Natural killer cell (primary cell): ENCODE measurements at regions not wholly inside any gene's neighbourhood (a gene's known extent, or its start where the extent isn't known, plus 50 kb on each side); places are given as distances from the start of the nearest gene placed in this dataset.

ENCODE experiments used
- ATAC-seq, 3 donors: fragments of 150-1000 bp in 2 of 3; fragments of 200-7000 bp in 1 of 3; cut with Tn5 transposase; 1 replicate in 1 of 3; 2 replicates in 2 of 3; pipeline ENCODE4 v1.10.0; 2021; ENCODE audit warnings: mild to moderate bottlenecking in 2 of 3, moderate library complexity in 2 of 3
- DNase-seq, 2 donors: peaks; one replicate each; pipeline versions ENCODE4 v3.0.0 to v3.0.0-alpha.2; 2013 to 2021; ENCODE audit warnings: mixed read lengths in 1 of 2
- H3K27ac ChIP-seq: one replicate; pipeline ENCODE4 v1.5.1; 2013; ENCODE audit warnings: mild to moderate bottlenecking, low read length
- H3K27me3 ChIP-seq: one replicate; pipeline ENCODE4 v1.6.1; 2013; ENCODE audit warnings: low read length; ENCODE audit not compliant: control insufficient read depth, insufficient read depth
- H3K36me3 ChIP-seq: one replicate; pipeline ENCODE4 v1.6.1; 2013; ENCODE audit warnings: low read length; ENCODE audit not compliant: control insufficient read depth, insufficient read depth
- H3K4me1 ChIP-seq: one replicate; pipeline ENCODE4 v1.6.1; 2013; ENCODE audit warnings: low read length; ENCODE audit not compliant: control insufficient read depth, insufficient read depth
- H3K4me3 ChIP-seq: one replicate; pipeline ENCODE4 v1.5.1; 2013; ENCODE audit warnings: low read length
- H3K9me3 ChIP-seq: one replicate; pipeline ENCODE4 v1.6.1; 2013; ENCODE audit warnings: low read length; ENCODE audit not compliant: control insufficient read depth, insufficient read depth
- H3K27ac Mint-ChIP-seq, 2 donors: one replicate each; pipeline ENCODE4 v1.8.0; 2022; ENCODE audit warnings: mild to moderate bottlenecking in 2 of 2, mixed read lengths in 2 of 2, moderate library complexity in 1 of 2
- H3K27me3 Mint-ChIP-seq, 2 donors: one replicate each; pipeline ENCODE4 v1.8.0; 2022; ENCODE audit warnings: low read depth in 2 of 2, mixed read lengths in 2 of 2
- H3K36me3 Mint-ChIP-seq: one replicate; pipeline ENCODE4 v1.8.0; 2022; ENCODE audit warnings: mixed read lengths
- H3K4me1 Mint-ChIP-seq, 2 donors: one replicate each; pipeline ENCODE4 v1.8.0; 2022; ENCODE audit warnings: mixed read lengths in 2 of 2
- H3K4me3 Mint-ChIP-seq: one replicate; pipeline ENCODE4 v1.8.0; 2022; ENCODE audit warnings: mild to moderate bottlenecking, moderate library complexity, mixed read lengths
- H3K9me3 Mint-ChIP-seq, 2 donors: one replicate each; pipeline ENCODE4 v1.8.0; 2022; ENCODE audit warnings: mixed read lengths in 2 of 2
- WGBS: methylation state at CpG from one replicate; pipeline ENCODE4 v1.1.7; 2013; ENCODE audit warnings: missing lambda C conversion rate; ENCODE audit not compliant: insufficient coverage; 5-methylcytosine and 5-hydroxymethylcytosine counted together
- intact Hi-C: fragments of 100-400 bp; cut with micrococcal nuclease; formaldehyde crosslinking; loops from one replicate; pipeline ENCODE4 v1.14.2; 2022
- TF ChIP-seq, protein P1 (sequence below): fragments of 200-600 bp; IDR thresholded peaks from one replicate; pipeline ENCODE4 v1.8.0; 2022; ENCODE audit warnings: antibody characterized with exemption

- H3K4me3 Mint-ChIP-seq: no peak overlapping the region
- Histone ChIP-seq H3K27ac (no peak overlapping the region), H3K36me3 (no peaks in the 10 kb centered on the region), H3K9me3 (no peaks in the 10 kb centered on the region), H3K4me3 (no peak overlapping the region), H3K27me3 (peaks cover 3% of the 10 kb centered on the region), H3K4me1 (no peaks in the 10 kb centered on the region)
- intact Hi-C loops: no loop called here
- peaks cover 3 to 15% of the 10 kb centered on the region in 2 donors for H3K27me3 Mint-ChIP-seq
- H3K9me3 Mint-ChIP-seq: no peaks in the 10 kb centered on the region
- 90% methylated on average over 9 of the region's 9 CpGs for whole genome bisulfite sequencing
- TF ChIP-seq, protein P1, sequence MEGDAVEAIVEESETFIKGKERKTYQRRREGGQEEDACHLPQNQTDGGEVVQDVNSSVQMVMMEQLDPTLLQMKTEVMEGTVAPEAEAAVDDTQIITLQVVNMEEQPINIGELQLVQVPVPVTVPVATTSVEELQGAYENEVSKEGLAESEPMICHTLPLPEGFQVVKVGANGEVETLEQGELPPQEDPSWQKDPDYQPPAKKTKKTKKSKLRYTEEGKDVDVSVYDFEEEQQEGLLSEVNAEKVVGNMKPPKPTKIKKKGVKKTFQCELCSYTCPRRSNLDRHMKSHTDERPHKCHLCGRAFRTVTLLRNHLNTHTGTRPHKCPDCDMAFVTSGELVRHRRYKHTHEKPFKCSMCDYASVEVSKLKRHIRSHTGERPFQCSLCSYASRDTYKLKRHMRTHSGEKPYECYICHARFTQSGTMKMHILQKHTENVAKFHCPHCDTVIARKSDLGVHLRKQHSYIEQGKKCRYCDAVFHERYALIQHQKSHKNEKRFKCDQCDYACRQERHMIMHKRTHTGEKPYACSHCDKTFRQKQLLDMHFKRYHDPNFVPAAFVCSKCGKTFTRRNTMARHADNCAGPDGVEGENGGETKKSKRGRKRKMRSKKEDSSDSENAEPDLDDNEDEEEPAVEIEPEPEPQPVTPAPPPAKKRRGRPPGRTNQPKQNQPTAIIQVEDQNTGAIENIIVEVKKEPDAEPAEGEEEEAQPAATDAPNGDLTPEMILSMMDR: no peak
- ATAC-seq (no peak), DNase-seq (no peak)
- peaks cover 0 to 4% of the 10 kb centered on the region in 2 donors for H3K4me1 Mint-ChIP-seq
- H3K27ac Mint-ChIP-seq: no peak overlapping the region
- no peaks in the 10 kb centered on the region for H3K36me3 Mint-ChIP-seq
Measured at GRCh38 chr17:34851961-34852540, 109.2 kb downstream of the CCT6B start.

DNA sequence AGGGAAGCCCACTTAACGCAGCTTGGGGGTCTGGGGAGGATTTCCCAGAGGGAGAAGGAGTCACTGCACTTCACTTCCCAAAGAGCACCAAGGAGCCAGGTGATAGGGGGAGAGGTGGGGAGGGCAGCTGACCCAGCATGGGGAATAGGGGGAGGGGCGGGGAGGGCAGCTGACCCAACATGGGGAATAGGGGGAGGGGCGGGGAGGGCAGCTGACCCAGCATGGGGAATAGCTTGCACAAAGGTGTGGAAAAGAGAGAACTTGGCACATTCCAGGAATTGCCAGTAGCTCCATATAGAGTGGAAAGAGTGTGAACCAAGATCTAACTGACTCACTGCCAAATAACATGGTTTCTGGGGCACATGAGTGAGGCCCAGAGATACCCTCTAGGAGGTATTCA lies 110.3 kb downstream of the CCT6B start:
- H3K9me3 ChIP-seq: no peaks in the 10 kb centered on the region
- H3K27ac Mint-ChIP-seq: no peak overlapping the region

DNA sequence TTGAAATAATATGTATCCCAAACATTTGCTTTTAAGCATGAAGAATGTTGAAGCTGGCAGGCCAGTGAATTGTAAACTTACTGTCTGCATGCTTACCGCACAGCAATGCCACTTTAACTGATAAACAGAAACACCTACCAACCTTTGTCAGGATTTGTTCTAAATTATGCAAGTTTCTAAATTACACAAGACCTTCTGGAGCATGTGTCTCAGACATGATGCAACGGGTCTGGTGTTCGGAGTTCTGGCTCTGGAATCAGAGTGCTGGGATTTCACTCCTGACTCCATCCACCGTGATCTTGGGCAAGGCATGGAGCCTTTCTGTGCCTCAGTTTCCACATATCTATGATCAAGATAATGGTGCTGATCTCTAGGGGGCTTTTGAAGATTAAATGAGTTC lies 111.2 kb downstream of the CCT6B start:
- DNase-seq (no peak), ATAC-seq (no peak)
- no peaks in the 10 kb centered on the region for H3K36me3 Mint-ChIP-seq
- TF ChIP-seq, protein P1: no peak
- no peak overlapping the region for H3K4me3 Mint-ChIP-seq
- H3K27ac ChIP-seq: no peak overlapping the region
- H3K36me3 ChIP-seq: no peaks in the 10 kb centered on the region
- H3K4me1 ChIP-seq: no peaks in the 10 kb centered on the region
- H3K4me1 Mint-ChIP-seq: peaks cover 0 to 4% of the 10 kb centered on the region in 2 donors
- intact Hi-C loops: no loop called here
- H3K27me3 ChIP-seq: no peaks in the 10 kb centered on the region
- H3K27me3 Mint-ChIP-seq: peaks cover 3 to 16% of the 10 kb centered on the region in 2 donors
- 90% methylated on average over 4 of the region's 4 CpGs for WGBS
- no peaks in the 10 kb centered on the region for H3K9me3 Mint-ChIP-seq
- H3K9me3 ChIP-seq: no peaks in the 10 kb centered on the region
- no peak overlapping the region for H3K27ac Mint-ChIP-seq
- no peak overlapping the region for H3K4me3 ChIP-seq

More for the DNA sequence above, 110.3 kb downstream of the CCT6B start:
- ATAC-seq (no peak), DNase-seq (no peak)
- Mint-ChIP-seq H3K9me3 (no peaks in the 10 kb centered on the region), H3K4me3 (no peak overlapping the region), H3K27me3 (peaks cover 3 to 17% of the 10 kb centered on the region in 2 donors), H3K36me3 (no peaks in the 10 kb centered on the region), H3K4me1 (peaks cover 0 to 4% of the 10 kb centered on the region in 2 donors)
- intact Hi-C loops: no loop called here
- H3K27ac ChIP-seq: no peak overlapping the region
- 86% methylated on average over 3 of the region's 3 CpGs for WGBS
- peaks cover 3% of the 10 kb centered on the region for H3K27me3 ChIP-seq
- no peak overlapping the region for H3K4me3 ChIP-seq
- TF ChIP-seq, protein P1: no peak
- H3K36me3 ChIP-seq: no peaks in the 10 kb centered on the region
- H3K4me1 ChIP-seq: no peaks in the 10 kb centered on the region

DNA sequence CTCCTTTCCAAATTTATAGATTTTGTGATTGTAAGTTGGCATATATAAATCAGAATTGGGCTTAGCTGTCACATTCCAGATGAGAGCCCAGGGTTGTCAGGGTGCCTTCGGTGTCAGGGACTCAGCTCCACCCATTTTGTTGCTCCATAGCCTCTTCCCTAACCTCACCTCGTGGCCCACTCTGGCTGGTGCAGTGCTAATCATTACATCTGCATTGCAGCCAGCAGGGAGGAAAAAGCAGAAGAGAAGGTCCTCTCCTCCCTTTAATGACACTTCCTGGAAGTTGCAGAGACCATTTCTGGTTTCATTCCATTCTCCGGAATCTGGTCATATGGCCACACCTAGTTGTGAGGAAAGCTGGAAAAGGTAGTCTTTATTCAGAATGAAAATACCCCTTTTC lies 113.3 kb downstream of the CCT6B start:
- H3K4me1 Mint-ChIP-seq: peaks cover 0 to 4% of the 10 kb centered on the region in 2 donors
- Histone ChIP-seq H3K36me3 (no peaks in the 10 kb centered on the region), H3K27me3 (no peaks in the 10 kb centered on the region), H3K4me1 (no peaks in the 10 kb centered on the region), H3K9me3 (no peaks in the 10 kb centered on the region), H3K4me3 (no peak overlapping the region), H3K27ac (no peak overlapping the region)
- 68% methylated on average over 3 of the region's 3 CpGs for WGBS
- no peak for ATAC-seq
- no peak overlapping the region for H3K27ac Mint-ChIP-seq
- TF ChIP-seq, protein P1: no peak
- peaks cover 3 to 6% of the 10 kb centered on the region in 2 donors for H3K27me3 Mint-ChIP-seq
- no peak overlapping the region for H3K4me3 Mint-ChIP-seq
- H3K9me3 Mint-ChIP-seq: no peaks in the 10 kb centered on the region
- no peaks in the 10 kb centered on the region for H3K36me3 Mint-ChIP-seq
- DNase-seq: no peak
- intact Hi-C loops: no loop called here
